Bronchial epithelial cell (primary cell): ENCODE measurements at regions not wholly inside any gene's neighbourhood (a gene's known extent, or its start where the extent isn't known, plus 50 kb on each side); places are given as distances from the start of the nearest gene placed in this dataset.

Source experiments
- DNase-seq: peaks from one replicate; pipeline ENCODE4 v3.0.0-alpha.2; 2010; ENCODE audit warnings: low read depth
- FAIRE-seq: peaks from 2 replicates; lab custom pipeline; 2011; peaks lifted over from hg19 to GRCh38; lab: Jason Lieb, UNC
- H3K27me3 ChIP-seq: 2 replicates; pipeline ENCODE4 v1.5.1; 2011; ENCODE audit warnings: low read length; ENCODE audit not compliant: control insufficient read depth, insufficient read depth
- H3K36me3 ChIP-seq: 2 replicates; pipeline ENCODE4 v1.5.1; 2011; ENCODE audit warnings: low read length; ENCODE audit not compliant: control insufficient read depth, insufficient read depth
- H3K4me3 ChIP-seq: 2 replicates; pipeline ENCODE4 v1.5.1; 2011; ENCODE audit warnings: mild to moderate bottlenecking, low read depth, low read length, control low read depth
- CTCF ChIP-seq: IDR thresholded peaks from 2 replicates; pipeline ENCODE4 v1.5.1; 2011; ENCODE audit warnings: mild to moderate bottlenecking, moderate library complexity, low read length, control low read depth, inconsistent platforms; ENCODE audit not compliant: insufficient read depth, severe bottlenecking

GRCh38 chr13:29924482-29925350 is 74.3 kb upstream of the UBL3 start:
- no peak for FAIRE-seq
- peak; percentile 83 for DNase-seq

GRCh38 chr13:29923554-29924481 is 73.4 kb upstream of the UBL3 start:
- TF ChIP-seq CTCF, result peak; percentile 99
- Histone ChIP-seq H3K4me3 (no peak overlapping the region), H3K36me3 (no peaks in the 10 kb centered on the region), H3K27me3 (no peaks in the 10 kb centered on the region)
- DNase-seq, result peak; percentile 99
- FAIRE-seq, result peak; percentile 95

More at GRCh38 chr13:29924482-29925350, 74.3 kb upstream of the UBL3 start:
- no peak for TF ChIP-seq CTCF
- no peak overlapping the region for H3K4me3 ChIP-seq
- no peaks in the 10 kb centered on the region for H3K36me3 ChIP-seq
- no peaks in the 10 kb centered on the region for H3K27me3 ChIP-seq

GRCh38 chr13:29922896-29923295 is 72.5 kb upstream of the UBL3 start:
- H3K27me3 ChIP-seq, result no peaks in the 10 kb centered on the region
- peak; percentile 56 for DNase-seq
- TF ChIP-seq CTCF, result no peak
- FAIRE-seq, result no peak
- H3K4me3 ChIP-seq, result no peak overlapping the region
- no peaks in the 10 kb centered on the region for H3K36me3 ChIP-seq

GRCh38 chr13:29922281-29922821 is 71.9 kb upstream of the UBL3 start:
- DNase-seq (peak; percentile 39), FAIRE-seq (no peak)
- no peaks in the 10 kb centered on the region for H3K36me3 ChIP-seq
- no peak for TF ChIP-seq CTCF
- no peaks in the 10 kb centered on the region for H3K27me3 ChIP-seq
- H3K4me3 ChIP-seq, result no peak overlapping the region

- no peak for DNase-seq
- no peaks in the 10 kb centered on the region for H3K27me3 ChIP-seq
- TF ChIP-seq CTCF, result no peak
- no peaks in the 10 kb centered on the region for H3K36me3 ChIP-seq
- no peak overlapping the region for H3K4me3 ChIP-seq
- FAIRE-seq, result no peak
Measured at GRCh38 chr13:29921542-29921941, 71.1 kb upstream of the UBL3 start.
